HEK293T (cell line): ENCODE measurements at regions not wholly inside any gene's neighbourhood (a gene's known extent, or its start where the extent isn't known, plus 50 kb on each side); places are given as distances from the start of the nearest gene placed in this dataset.

ENCODE experiments used
- BHLHE40 ChIP-seq: fragments of 450-650 bp; IDR thresholded peaks from 2 replicates; pipeline ENCODE4 v1.6.1; 2016; ENCODE audit warnings: mild to moderate bottlenecking, moderate library complexity, borderline replicate concordance
- CTBP1 ChIP-seq: fragments of 450-650 bp; IDR thresholded peaks from 2 replicates; pipeline ENCODE4 v1.6.1; 2016; ENCODE audit warnings: borderline replicate concordance
- FOXK2 ChIP-seq: fragments of 450-650 bp; IDR thresholded peaks from 2 replicates; pipeline ENCODE4 v1.6.1; 2016; ENCODE audit warnings: mild to moderate bottlenecking
- SP1 ChIP-seq: fragments of 450-650 bp; IDR thresholded peaks from 2 replicates; pipeline ENCODE4 v1.6.1; 2017

GRCh38 chr6:170205126-170205525 lies 85.8 kb downstream of the DLL1 start:
- TF ChIP-seq CTBP1 (no peak), BHLHE40 (no peak), SP1 (no peak), FOXK2 (no peak)
